ENCODE measurements at regions not wholly inside any gene's neighbourhood (a gene's known extent, or its start where the extent isn't known, plus 50 kb on each side); places are given as distances from the start of the nearest gene placed in this dataset.
"Not testable (repeated sequence)": the region's sequence is repeated elsewhere in the genome, so short reads cannot be mapped to it uniquely, and the experiment has no call there.

- in situ Hi-C loops (cut with MboI; ENCODE audit: low sequenced_read_pairs): not testable (repeated sequence)
Measured at GRCh38 chr14:99037326-99037725, 234.7 kb downstream of the BCL11B start.

GRCh38 chr14:99037777-99038430 is 234.1 kb downstream of the BCL11B start:
- in situ Hi-C loops (cut with MboI; ENCODE audit: low sequenced_read_pairs): no loop called here

GRCh38 chr14:99038431-99038820 is 233.6 kb downstream of the BCL11B start:
- in situ Hi-C loops (cut with MboI; ENCODE audit: low sequenced_read_pairs): no loop called here

- in situ Hi-C loops (cut with MboI; ENCODE audit: low sequenced_read_pairs): no loop called here
Measured at GRCh38 chr14:99039331-99040041, 232.5 kb downstream of the BCL11B start.

- in situ Hi-C loops (cut with MboI; ENCODE audit: low sequenced_read_pairs): no loop called here
Measured at GRCh38 chr14:99040052-99040451, 231.9 kb downstream of the BCL11B start.

GRCh38 chr14:99040711-99041110 is 231.3 kb downstream of the BCL11B start:
- in situ Hi-C loops (cut with MboI; ENCODE audit: low sequenced_read_pairs): no loop called here

- in situ Hi-C loops (cut with MboI; ENCODE audit: low sequenced_read_pairs): no loop called here
Measured at GRCh38 chr14:99041141-99041819, 230.7 kb downstream of the BCL11B start.

GRCh38 chr14:99041820-99042174 is 230.2 kb downstream of the BCL11B start:
- in situ Hi-C loops (cut with MboI; ENCODE audit: low sequenced_read_pairs): no loop called here

GRCh38 chr14:99042381-99043266 is 229.4 kb downstream of the BCL11B start:
- in situ Hi-C loops (cut with MboI; ENCODE audit: low sequenced_read_pairs): no loop called here

- in situ Hi-C loops (cut with MboI; ENCODE audit: low sequenced_read_pairs): no loop called here
Measured at GRCh38 chr14:99043267-99043615, 228.8 kb downstream of the BCL11B start.

- in situ Hi-C loops (cut with MboI; ENCODE audit: low sequenced_read_pairs): no loop called here
Measured at GRCh38 chr14:99043756-99044155, 228.2 kb downstream of the BCL11B start.

GRCh38 chr14:99047441-99048031 is 224.5 kb downstream of the BCL11B start:
- in situ Hi-C loops (cut with MboI; ENCODE audit: low sequenced_read_pairs): no loop called here

- in situ Hi-C loops (cut with MboI; ENCODE audit: low sequenced_read_pairs): no loop called here
Measured at GRCh38 chr14:99050309-99050708, 221.7 kb downstream of the BCL11B start.

GRCh38 chr14:99052467-99052866 is 219.5 kb downstream of the BCL11B start:
- in situ Hi-C loops (cut with MboI; ENCODE audit: low sequenced_read_pairs): no loop called here

GRCh38 chr14:99055019-99055418 is 217.0 kb downstream of the BCL11B start:
- in situ Hi-C loops (cut with MboI; ENCODE audit: low sequenced_read_pairs): no loop called here

GRCh38 chr14:99055816-99056215 is 216.2 kb downstream of the BCL11B start:
- in situ Hi-C loops (cut with MboI; ENCODE audit: low sequenced_read_pairs): no loop called here

GRCh38 chr14:99057576-99058083 is 214.4 kb downstream of the BCL11B start:
- in situ Hi-C loops (cut with MboI; ENCODE audit: low sequenced_read_pairs): no loop called here

- in situ Hi-C loops (cut with MboI; ENCODE audit: low sequenced_read_pairs): no loop called here
Measured at GRCh38 chr14:99058542-99058941, 213.5 kb downstream of the BCL11B start.

- in situ Hi-C loops (cut with MboI; ENCODE audit: low sequenced_read_pairs): no loop called here
Measured at GRCh38 chr14:99062216-99062615, 209.8 kb downstream of the BCL11B start.

- in situ Hi-C loops (cut with MboI; ENCODE audit: low sequenced_read_pairs): no loop called here
Measured at GRCh38 chr14:99062772-99063418, 209.1 kb downstream of the BCL11B start.

Data from HL-60/S4 (cell line).